ENCODE measurements at regions not wholly inside any gene's neighbourhood (a gene's known extent, or its start where the extent isn't known, plus 50 kb on each side); places are given as distances from the start of the nearest gene placed in this dataset.

- no peak for TF ChIP-seq CTCF (IDR thresholded peaks at IDR 0.05; ENCODE audit: low read depth, low read length, poor library complexity, severe bottlenecking)
- no peak for TF ChIP-seq EZH2phosphoT487 (IDR thresholded peaks at IDR 0.05; ENCODE audit: borderline replicate concordance, low read length)
Observed at GRCh38 chr14:48788771-48789170, 797.4 kb downstream of the RPS29 start.
